Inflammatory macrophage treated with lipopolysaccharide for 4 hours (primary cell): ENCODE measurements at regions not wholly inside any gene's neighbourhood (a gene's known extent, or its start where the extent isn't known, plus 50 kb on each side); places are given as distances from the start of the nearest gene placed in this dataset.

ENCODE experiments used
- DNase-seq: peaks from one replicate; pipeline ENCODE4 v3.0.0-alpha.2; 2020

GRCh38 chr22:27526901-27527300 is 274.7 kb downstream of the MN1 start:
- no peak for DNase-seq

- no peak for DNase-seq
Measured at GRCh38 chr22:27531782-27532530, 269.6 kb downstream of the MN1 start.

- DNase-seq, result no peak
Measured at GRCh38 chr22:27533105-27533745, 268.3 kb downstream of the MN1 start.

- no peak for DNase-seq
Measured at GRCh38 chr22:27534720-27535125, 266.8 kb downstream of the MN1 start.

DNA sequence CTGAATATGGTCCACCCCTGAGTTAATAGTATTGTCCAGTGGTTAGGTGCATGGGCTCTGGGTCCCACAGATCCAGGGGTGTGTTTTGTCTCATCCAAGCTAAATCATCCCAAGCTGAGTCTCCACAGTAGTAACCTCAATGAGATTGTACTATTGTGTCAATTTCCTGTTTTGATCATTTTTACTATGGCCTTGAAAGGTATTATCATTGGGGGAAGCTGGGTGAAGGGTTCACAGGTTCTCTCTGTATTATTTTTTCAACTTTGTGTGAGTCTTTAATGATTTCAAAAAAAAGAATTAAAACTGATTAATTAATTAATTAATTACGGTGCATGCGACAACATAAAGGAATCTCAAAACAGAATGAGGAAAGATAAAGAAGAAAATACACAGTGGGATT is 266.1 kb downstream of the MN1 start:
- no peak for DNase-seq

- no peak for DNase-seq
Measured at GRCh38 chr22:27537501-27537900, 264.1 kb downstream of the MN1 start.

DNA sequence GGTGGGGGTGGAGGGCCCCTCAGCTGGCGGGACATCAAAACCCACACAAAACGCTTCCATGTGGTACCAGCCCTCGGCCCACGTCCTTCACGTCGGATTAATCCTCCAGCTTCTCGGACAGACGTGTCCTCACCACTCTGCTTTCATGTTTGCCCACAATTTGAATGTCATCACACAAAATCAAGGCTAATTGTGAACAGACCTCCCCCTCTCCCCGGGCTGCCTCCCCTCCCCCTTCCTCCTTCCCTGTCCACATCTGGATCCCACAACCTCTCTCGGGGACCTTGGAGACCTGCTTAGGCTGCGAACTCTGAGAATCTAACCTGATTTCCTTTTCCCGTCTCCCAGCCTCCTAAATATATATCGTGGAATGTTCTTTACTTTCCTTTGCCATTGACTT is 262.9 kb downstream of the MN1 start:
- no peak for DNase-seq

- no peak for DNase-seq
Measured at GRCh38 chr22:27540247-27540646, 261.3 kb downstream of the MN1 start.

DNA sequence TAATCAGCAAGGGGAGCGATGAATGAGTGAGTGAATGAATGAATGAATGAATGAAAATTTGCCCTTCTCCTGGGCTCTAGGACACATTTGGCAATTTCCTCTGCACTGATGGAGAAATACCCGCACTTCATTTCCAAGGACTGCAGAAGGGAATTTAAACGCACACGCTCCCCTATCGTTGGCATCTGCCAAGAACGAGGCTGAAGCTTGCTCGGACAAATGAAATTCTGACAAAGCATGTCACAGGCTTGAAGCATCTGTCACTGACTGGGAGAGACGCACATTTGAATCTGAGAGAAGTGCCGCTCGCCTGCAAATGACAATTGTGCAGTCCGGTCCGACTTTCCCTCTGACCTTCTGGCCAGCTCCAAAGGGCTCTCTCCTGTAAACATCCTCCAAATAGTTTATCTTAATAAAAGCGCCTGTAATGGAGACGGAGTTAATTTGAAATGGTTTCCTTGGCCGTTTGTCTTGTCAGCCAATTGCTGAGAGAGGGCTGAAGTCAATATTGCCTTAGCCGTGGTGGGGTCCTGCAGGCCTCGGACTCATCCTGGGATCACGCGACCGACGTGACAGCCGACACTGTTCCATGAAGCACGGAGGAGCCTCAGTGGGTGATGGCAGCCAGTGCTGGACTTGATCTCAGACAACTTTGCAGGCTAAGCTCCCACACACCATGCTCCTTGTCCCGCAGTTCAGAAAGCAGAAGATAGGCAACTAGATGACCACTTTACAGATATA is 260.7 kb downstream of the MN1 start:
- DNase-seq, result no peak

DNA sequence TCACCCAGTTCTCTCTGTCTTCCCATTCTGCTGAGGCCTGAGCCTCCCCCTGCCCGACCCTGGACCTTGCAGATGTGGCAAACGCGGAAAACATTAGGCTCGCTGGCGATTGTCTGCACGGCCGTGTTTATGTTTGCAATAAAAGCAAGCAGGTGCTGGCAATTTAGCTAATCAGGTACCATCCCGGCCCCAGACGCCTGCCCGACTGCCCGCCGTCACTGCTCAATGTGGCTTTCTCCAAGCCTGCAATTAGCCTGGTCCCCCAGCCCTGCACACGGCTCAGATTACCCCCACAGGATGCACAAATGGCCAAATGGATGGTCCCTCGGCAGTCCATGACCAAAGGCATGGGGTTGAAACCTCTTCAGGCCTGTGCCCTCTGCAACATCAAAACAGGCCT is 259.7 kb downstream of the MN1 start:
- DNase-seq, result no peak

DNA sequence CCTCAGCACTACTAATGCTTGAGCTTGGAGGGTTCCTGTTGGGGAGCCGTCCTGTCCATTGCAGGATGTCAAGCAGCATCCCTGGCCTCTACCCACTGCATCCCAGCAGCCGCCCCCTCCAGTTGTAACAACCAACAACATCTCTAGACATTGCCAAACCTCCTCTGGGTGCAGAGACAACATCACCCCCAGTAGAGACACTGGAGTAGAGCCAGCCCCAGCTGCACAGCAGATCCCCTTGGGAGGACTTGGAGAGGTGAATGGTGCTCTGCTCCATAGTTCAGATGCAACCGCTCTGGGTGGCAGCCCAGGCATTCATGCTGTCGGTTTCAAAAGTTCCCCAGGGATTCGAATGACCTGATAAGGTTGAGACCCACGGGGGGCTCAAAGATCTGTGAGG is 259.0 kb downstream of the MN1 start:
- DNase-seq, result no peak

DNA sequence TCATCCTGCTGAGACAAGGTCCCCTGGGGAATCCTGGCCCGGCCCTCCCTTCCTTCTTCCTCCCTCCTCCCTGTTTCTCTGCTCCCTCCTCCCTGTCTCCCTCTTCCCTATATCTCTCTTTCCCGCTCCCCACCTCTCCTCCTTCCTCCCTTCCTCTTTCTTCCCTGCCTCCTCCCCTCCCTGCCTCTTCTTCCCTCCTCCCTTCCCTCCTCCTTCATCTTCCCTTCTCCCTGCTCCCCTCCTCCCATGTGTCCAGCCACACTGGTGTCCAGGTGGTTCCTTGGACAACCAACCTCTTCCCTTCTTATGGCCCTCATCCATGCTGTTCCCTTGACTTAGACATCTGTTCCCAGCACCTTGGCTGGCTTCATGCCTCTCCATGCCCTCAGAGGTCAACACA is 258.1 kb downstream of the MN1 start:
- DNase-seq, result no peak

DNA sequence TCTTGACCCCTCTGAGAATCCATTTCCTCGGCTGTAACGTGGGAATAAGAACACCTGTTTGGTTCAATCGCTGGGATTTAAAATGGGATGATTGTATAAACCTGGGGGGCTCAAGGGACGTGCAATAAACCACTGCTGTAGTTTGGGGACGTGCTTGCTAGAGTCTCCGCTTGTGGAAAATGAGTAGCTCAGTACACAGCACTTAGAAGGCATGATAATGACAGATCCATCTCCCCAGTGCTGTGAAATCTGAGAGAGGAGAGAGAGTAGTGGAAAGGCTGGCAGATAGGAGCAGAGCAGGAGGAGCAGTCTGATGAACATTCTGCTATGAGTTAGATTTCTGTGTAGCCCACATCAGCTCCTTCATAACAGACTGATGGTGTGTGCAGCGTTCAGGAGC is 256.5 kb downstream of the MN1 start:
- DNase-seq, result no peak

DNA sequence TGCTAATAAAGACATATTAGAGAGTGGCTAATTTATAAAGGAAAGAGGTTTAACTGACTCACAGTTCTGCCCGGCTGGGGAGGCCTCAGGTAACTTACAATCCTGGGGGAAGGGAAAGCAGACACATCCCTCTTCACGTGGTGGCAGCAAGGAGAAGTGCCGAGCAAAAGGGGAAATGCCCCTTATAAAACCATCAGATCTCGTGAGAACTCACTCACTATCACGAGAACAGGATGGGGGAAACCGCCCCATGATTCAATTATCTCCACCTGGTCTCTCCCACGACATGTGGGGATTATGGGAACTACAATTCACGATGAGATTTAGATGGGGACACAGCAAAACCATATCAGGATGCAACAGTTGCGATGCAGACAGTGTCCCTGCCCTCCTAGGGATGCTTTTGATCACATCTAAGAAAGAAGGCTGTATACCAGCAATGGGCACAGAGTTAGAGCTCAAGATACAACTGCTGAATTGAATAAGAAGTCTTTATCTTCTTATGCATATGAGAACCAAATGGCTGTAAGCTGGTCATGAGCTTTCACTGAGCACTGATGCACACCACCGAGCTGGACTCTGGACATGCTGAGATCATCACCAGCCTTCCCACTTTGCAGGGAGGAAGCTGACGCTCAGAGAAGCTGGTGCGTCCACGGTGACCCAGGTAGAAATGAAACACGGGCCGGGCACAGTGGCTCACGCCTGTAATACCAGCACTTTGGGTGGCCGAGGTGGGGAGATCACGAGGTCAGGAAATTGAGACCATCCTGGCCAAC is 255.2 kb downstream of the MN1 start:
- peak; percentile 40 for DNase-seq

GRCh38 chr22:27551402-27551801 is 250.2 kb downstream of the MN1 start:
- no peak for DNase-seq

- DNase-seq, result no peak
Measured at GRCh38 chr22:27552176-27552575, 249.4 kb downstream of the MN1 start.

GRCh38 chr22:27552863-27553262 is 248.7 kb downstream of the MN1 start:
- DNase-seq, result no peak

DNA sequence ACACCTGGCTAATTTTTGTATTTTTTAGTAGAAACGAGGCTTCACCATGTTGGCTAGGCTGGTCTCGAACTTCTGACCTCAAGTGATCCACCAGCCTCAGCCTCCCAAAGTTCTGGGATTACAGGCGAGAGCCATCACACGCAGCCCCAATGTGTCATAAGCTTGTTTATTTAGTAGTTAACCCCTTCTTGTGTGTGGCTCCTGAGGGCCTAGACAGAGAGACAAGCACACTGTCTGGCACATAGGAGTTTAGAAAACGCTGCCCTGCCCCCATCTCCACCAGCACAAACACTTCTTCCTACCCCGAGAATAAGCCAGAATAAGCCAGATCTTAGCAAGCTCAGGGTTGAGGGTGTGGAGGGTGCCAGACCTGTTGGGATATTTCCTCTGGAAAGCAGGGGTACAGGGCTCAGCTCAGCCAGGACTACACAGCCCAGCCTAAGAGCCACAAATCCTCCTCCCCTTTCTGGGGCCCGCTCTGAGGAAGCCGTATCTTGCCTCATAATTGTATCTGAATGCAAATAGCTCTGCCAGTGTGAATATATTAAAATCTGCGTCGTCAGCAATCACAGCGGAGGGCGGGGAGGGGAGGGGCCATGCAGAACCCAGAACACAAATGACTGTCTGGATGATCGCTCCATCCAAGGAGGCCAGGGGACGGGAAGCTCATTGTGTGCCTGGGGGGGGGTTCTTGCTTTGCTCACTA is 247.3 kb downstream of the MN1 start:
- no peak for DNase-seq

- DNase-seq, result no peak
Measured at GRCh38 chr22:27554841-27555456, 246.6 kb downstream of the MN1 start.

- no peak for DNase-seq
Measured at GRCh38 chr22:27556371-27556770, 245.2 kb downstream of the MN1 start.

GRCh38 chr22:27557286-27558008 is 244.1 kb downstream of the MN1 start:
- DNase-seq, result no peak
